ENCODE measurements at regions not wholly inside any gene's neighbourhood (a gene's known extent, or its start where the extent isn't known, plus 50 kb on each side); places are given as distances from the start of the nearest gene placed in this dataset.
"Not testable (repeated sequence)": the region's sequence is repeated elsewhere in the genome, so short reads cannot be mapped to it uniquely, and the experiment has no call there.

DNA sequence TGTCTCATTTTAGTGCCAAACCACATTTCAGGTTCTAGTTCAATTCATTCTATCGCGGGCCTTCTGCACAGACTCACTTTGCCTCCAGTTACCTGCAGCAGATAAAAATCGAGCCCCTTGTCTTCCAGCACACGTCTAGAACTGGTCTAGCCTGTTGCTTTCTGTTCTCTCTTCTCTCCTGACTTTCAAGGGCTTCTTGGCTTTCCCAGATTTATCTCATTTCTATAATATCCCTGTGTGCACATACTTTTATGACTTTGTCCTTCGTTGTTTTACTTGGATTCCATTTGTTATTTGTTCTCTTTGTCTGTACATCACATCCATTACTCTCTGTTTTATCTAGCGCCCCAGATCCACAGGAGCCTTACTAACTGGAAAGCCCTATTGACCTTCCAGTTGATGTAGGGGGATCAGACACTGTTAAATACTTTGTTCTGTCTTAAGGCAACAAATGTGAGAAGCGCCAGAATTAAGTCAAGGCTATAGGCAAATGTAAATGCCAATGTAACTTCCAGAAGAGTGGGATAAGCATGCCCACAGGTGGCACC, 284.5 kb upstream of the ADGRL4 start:
- DNase-seq = no peak
- intact Hi-C loops (cut with micrococcal nuclease) = no loop called here
- ATAC-seq = no peak

DNA sequence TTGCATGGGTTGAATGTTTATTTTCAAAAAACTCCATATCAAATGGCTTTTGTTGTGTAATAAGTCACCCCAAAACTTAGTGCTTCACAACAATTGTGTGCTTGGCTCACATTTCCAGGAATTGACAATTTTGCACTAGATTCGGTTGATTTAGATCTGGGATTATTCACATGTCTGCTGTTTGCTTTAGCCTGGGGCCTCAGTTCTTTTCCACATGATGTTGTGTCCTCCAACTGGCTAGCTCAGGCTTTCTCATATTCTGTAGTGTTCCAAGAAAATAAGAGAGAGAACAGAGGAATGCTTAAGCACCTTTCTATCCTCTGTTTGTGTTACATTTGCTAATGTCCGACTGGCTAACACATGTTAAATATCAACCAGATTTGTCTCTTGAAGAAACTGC, 281.5 kb upstream of the ADGRL4 start:
- DNase-seq (no peak), ATAC-seq (no peak)
- intact Hi-C loops (cut with micrococcal nuclease) = no loop called here

DNA sequence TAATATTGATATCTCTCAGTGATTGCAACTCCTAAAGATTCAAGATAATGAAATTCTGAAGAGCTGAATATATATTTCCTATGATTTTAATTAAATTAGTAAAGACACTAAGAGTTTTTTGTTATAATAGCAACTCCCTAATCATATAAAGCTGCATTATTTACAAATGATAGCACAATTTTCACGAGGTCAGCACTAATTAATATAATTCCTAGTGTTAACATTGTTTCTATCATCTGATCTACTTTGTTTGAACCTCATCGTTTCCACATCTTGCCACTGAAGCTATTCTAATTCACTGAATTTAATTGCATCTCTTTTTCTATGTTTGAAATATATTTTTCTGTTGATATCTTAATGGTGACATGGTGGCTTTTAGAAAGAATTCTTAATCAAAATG, 279.1 kb upstream of the ADGRL4 start:
- DNase-seq (no peak), ATAC-seq (no peak)
- intact Hi-C loops (cut with micrococcal nuclease) = no loop called here

DNA sequence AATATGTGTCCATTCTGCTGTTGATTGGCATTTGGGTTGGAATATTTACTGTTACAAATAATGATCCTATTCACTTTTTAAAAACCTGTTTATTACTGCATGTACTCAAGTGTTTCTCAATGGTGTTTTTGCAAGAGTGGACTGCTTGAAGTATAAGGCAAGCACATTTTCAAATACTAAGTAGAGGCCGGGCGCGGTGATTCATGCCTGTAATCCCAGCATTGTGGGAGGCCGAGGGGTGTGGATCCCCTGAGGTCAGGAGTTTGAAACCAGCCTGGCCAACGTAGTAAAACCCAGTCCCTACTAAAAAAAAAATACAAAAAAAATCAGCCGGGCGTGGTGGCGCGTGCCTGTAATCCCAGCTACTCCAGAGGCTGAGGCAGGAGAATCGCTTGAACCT, 276.9 kb upstream of the ADGRL4 start:
- DNase-seq (no peak), ATAC-seq (no peak)
- intact Hi-C loops (cut with micrococcal nuclease) = no loop called here

DNA sequence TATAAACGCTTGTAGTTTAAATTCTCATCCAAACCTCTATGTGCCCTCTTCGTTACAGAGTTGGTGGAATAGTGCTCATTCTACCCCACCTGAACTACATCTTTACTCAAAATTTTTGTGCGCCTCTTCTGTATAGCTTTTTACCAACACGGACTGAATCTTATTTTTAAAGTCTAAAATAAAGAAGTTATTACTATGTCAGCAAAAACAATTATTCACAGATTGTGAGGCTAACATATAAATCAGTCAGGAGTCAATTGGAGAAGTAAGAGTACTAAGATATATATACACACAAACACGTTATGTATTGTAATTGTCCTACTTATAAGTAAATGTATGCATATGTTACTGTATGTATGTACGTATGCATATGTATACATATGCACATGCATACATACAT, 274.9 kb upstream of the ADGRL4 start:
- no peak for ATAC-seq

DNA sequence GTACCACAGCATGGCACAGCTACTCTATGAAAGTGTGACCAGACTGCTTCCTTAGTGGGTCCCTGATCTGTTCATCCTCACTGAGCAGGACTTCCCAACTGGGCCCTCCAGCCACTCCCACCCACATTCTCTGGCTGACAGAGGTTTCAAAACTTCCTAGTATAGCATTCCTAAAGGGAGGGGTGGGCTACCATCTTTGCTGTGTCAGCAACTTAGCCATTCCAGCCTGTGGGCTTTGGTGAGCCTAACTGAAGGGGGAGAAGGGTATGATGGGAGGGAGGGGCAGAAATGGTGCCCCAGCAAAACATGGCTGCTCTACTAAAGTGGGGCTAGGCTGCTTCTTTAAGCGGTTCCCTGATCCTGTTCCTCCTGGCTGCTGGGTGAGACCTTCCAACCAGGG, 265.2 kb upstream of the ADGRL4 start:
- DNase-seq = no peak
- intact Hi-C loops (cut with micrococcal nuclease) = no loop called here
- no peak for ATAC-seq

More for the DNA sequence above, 274.9 kb upstream of the ADGRL4 start:
- intact Hi-C loops (cut with micrococcal nuclease) = no loop called here
- DNase-seq = no peak

DNA sequence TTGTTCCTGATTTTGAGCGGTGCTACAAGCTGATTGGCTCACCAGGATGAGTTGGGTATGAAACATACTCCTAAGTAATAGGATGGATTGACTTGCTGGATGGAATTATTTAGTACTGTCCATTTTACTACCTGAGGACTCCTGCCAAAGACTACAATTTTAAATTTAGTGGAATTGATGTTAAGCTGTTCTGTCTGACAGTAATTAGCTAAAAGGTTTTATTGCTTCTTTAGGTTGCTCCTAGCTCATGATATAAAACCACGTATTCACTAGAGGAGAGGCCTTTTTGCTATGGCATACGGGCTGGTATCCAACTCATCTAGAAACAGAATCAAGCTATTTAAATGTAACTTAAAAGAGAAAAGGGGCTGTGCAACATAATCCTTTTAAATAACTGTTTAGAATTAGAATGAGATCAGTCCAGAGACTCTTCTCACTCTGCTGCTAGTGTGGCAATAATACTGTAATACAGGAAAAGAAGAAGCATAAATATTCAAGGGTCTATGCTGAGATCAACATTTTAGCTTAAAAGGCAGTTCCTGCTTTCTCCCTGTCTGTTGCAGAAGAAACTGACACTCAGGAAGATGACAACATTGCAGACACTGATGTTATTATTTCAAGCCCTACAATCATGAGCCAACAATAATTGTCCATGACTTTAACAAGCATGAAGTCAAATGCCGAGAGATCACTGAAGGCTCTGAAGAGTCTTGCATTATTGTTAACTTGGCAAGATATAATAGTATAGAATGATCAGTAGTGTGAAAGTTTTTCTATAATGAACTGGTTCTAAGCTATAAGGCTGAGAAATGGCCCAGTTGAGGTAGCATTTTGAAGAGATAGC, 258.7 kb upstream of the ADGRL4 start:
- no peak for ATAC-seq
- DNase-seq = no peak
- intact Hi-C loops (cut with micrococcal nuclease) = no loop called here

DNA sequence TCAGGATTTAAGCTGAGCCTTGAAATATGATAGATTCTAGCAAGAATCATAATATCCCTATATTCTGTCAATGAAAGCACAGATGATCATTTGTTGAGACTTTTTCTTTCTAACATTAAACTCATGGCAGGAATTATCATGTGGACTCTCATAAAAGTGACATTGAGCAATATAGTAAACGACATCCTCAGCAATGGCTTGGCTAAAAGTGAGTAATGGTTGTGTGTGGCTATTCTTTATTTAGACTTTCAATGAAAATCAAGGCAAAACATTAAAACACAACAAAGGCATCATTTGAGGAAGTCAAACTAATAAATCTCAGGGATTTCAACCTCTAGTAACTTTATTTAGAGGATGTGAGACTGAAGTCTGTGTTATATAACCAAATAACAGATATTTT, 257.8 kb upstream of the ADGRL4 start:
- ATAC-seq (no peak), DNase-seq (no peak)
- intact Hi-C loops (cut with micrococcal nuclease) = no loop called here

DNA sequence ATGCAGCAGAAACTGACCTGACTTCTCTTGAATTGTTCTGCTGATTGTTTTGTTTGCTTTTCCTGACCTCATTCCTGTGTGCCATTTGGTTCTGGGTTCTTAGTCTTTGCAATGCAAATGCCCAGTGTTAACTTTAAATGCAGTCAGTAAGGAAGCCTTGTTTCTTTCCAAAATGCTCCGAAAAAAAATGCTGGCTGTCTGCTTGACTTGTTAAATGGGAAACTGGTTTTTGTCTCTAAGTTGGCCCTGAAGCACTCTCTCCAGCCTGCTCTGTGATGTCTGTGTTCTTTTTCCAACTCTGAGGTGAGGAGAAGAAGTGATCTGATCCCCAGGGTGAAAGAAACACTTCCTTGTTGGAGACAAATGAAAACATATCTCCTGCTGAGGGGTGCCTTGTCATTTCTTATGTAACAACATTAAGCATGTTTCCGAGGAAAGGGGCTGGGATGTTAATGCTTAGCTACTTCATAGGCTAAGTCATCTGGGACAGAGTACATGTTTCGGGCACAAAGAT, 256.3 kb upstream of the ADGRL4 start:
- intact Hi-C loops (cut with micrococcal nuclease) = no loop called here
- no peak for DNase-seq
- ATAC-seq = no peak

DNA sequence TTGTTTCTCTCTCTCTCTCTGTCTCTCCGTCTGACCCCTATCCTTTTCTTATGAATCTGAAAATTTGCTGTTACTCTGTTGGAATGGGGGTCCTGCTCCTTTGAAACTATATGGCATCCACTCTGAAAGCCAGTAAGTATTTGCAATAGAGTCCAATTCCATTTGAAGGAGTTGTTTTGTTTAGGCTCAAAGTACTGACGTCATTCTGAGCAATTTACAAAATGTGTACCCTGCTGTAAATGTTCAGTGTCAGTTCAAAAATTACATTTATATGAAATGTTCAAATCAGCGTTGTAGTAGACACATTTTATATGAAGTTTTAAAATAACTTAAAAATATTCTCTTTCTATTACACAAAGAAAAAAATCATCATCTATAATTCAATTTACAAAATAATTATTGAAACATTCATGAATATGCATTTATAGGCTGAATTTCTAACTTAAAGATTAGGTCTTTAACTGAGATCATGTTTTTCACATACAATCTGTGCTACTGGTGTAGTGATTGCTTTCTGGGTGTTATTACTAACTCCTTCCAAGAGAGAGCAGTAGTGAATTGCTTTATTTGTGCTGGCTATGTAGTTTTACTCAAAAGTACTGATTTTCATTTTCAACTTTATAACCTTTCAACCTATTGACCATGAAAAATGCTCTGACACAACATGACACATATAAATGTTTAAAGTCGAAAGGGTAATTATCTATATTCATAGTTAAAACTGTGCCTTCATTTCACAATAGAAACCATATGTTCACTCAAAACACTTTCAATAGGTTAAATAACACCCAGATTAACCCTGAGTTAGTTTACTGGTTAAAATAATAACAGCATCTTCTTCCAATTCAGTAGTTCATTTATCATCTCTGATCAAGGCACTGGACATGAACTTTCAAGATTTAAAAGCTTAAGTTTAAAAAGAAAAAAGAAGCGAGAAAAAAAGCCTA, 253.1 kb upstream of the ADGRL4 start:
- ATAC-seq = no peak
- no peak for DNase-seq
- intact Hi-C loops (cut with micrococcal nuclease) = no loop called here

DNA sequence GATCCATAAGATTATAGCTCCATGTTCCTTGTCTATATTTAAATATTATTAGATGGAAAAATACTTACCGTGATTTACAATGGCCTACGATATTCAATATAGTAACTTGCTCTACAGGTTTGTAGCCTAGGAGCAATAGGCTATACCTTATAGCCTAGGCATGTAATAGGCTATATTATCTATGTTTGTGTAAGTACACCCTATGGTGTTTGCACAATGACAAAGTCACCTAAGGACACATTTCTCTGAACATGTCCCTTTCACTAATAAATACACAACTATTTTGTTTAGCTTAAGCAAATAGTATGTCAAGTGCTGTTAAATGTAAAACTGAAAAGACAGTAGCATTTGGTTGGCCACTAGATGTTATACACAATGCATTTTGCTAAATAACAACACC, 248.9 kb upstream of the ADGRL4 start:
- ATAC-seq = no peak
- intact Hi-C loops (cut with micrococcal nuclease) = no loop called here
- DNase-seq = no peak

DNA sequence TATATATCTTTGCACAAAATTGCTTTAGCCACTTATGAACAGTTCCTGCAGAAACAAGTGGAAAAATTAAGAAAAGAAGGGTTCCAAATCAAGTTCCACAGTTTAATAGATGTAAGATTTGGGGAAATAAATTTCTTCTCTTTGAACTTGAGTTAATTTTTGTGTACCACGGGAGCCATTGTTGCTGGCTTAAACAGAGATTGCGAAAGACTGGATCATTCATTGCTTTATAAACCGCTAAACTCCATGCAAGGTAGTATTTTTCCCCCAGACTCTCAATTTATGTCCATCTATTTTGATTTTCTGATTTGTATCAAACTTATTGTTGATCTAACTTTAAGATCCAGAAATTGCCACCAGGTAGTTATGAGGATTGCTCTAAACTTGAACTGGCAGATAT, 246.1 kb upstream of the ADGRL4 start:
- intact Hi-C loops (cut with micrococcal nuclease) = no loop called here
- no peak for DNase-seq
- no peak for ATAC-seq

DNA sequence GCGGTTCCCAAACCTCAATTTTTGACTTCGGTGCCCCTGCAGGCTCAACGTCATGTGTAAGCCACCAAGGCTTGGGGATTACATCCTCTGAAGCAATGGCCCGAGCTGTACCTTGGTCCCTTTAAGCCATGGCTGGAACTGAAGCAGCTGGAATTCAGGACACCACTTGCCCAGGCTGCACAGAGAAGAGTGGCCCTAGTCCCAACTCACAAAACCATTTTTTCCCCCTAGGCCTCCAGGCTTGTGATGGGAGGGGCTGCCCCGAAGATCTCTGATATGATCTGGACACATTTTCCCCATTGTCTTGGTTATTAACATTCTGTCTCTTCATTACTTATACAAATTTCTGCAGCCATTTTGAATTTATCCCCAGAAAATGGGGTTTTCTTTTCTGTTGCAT, 233.3 kb upstream of the ADGRL4 start:
- no peak for DNase-seq
- intact Hi-C loops (cut with micrococcal nuclease) = no loop called here
- no peak for ATAC-seq

DNA sequence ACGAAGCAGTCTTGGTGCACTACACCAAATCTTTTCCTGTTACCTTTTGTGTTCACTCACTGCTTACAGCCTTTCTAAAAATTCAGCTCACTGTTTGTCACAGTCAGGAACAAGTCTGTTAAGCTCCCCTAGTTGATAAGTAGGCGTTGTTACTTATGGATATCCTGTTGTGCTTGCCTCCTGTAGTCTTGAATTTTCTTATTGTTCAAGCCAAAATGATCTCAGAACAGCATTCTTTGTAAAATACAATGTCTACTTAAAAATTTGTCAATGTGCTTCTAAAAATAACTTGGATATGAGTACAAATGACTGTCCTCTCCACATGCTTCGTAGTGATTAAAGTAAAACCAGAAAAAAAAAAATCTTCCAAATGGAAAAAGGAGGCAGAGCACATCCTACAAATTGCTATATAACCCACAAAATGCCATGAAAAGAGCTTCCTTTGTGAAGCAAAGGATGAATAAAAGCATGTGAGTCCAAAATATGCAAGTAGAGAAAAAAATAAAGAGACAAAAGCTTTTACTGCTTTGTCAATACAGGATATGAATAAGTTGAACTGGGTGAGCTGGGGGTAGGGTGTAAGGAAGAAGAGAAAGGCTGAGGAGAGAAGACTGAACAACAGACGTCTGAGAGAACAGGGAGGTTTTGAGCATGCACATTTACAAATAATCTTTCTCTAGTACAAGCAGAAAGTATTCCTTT, 228.9 kb upstream of the ADGRL4 start:
- DNase-seq (no peak), ATAC-seq (no peak)
- intact Hi-C loops (cut with micrococcal nuclease) = no loop called here

DNA sequence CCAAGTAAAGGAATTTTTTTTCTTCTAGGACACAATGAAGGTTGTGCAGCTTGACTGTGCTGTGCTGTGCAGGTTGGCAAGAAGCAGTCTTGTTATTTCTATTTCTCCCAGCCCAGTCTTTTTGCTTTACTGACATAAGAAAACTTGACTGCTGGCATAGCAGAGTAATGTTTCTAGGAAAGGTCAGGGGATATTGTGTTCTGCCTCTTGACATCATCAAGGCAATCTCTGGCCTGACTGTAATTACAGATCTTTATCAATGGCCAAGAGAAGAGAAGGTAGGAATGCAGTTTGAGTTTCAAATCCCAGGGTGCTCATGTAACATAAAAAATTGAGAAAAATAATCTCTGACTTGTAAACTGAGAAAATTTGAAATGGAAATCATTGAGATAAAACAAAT, 226.3 kb upstream of the ADGRL4 start:
- intact Hi-C loops (cut with micrococcal nuclease) = no loop called here
- no peak for DNase-seq
- ATAC-seq = no peak

DNA sequence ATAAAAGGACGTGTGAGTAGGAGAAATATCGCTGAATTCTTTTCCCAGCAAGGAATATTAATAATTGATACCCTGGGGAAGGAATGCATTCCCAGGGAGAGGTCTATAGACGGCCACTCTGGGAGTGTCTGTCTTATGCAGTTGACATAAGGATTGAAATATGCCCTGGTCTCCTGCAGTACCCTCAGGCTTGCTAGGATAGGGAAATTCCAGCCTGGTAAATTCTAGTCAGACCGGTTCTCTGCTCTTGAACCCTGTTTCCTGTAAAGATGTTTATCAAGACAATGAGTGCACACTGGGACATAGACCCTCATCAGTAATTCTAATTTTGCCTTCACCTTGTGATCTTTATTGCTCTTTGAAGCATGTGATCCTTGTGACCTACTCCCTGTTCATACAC, 224.2 kb upstream of the ADGRL4 start:
- intact Hi-C loops (cut with micrococcal nuclease); DNase-seq; ATAC-seq: not testable (repeated sequence)

DNA sequence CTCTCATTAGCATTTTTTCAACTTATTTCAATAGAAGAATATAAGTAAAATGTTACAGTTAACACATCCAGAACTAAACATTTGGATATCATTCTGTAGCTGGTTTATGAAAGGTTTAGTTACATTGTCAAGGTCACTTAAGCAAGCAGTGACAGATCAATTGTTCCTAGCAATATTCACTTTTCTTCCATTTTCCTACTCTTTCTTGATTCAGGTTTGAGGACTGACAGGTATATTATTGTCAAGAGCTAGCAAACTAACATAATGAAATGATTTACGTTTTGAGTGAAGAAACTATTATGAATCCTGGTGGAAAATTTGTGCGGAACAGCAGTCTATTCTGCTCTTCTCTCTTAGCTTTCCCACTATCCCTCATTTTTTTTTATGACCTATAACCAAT, 220.4 kb upstream of the ADGRL4 start:
- DNase-seq (no peak), ATAC-seq (no peak)
- intact Hi-C loops (cut with micrococcal nuclease) = no loop called here

DNA sequence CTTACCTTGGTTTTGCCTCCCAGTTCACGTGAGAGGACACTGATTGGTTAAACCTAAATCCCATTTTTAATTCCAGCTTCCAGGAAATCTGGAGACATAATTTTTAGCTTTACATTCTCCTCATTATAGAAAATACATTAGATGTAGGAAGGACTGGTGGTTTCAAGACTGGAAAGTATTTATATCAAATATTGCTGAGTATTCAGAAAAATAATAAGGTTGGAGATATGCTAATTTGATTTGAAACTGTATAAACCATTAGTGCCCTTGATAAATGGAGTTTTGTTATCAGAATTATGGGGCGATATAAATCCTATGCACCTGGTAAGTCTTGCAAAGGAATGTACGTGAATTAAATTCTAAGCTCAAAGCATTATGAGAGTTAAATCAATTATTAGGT, 218.0 kb upstream of the ADGRL4 start:
- DNase-seq (no peak), ATAC-seq (no peak)
- intact Hi-C loops (cut with micrococcal nuclease) = no loop called here

DNA sequence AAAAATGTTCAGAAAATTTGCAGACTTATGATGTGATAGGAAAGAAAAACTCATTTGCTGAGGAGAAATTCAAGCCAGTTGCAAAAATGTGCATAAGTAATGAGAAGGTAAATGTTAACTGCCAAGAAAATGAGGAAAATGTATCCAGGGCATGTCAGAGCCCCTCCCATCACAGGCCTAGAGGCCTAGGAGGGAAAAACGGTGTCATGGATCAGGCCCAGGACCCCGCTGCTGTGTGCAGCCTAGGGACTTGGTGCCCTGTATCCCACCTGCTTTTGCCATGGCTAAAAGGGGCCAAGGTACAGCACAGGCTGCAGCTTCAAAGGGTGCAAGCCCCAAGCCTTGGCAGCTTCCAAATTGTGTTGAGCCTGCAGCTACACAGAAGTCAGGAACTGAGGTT, 214.0 kb upstream of the ADGRL4 start:
- intact Hi-C loops (cut with micrococcal nuclease) = no loop called here
- DNase-seq = no peak
- ATAC-seq = no peak

Measured in left ventricle myocardium superior (tissue), 1 donor.